ENCODE measurements at regions not wholly inside any gene's neighbourhood (a gene's known extent, or its start where the extent isn't known, plus 50 kb on each side); places are given as distances from the start of the nearest gene placed in this dataset.

DNA sequence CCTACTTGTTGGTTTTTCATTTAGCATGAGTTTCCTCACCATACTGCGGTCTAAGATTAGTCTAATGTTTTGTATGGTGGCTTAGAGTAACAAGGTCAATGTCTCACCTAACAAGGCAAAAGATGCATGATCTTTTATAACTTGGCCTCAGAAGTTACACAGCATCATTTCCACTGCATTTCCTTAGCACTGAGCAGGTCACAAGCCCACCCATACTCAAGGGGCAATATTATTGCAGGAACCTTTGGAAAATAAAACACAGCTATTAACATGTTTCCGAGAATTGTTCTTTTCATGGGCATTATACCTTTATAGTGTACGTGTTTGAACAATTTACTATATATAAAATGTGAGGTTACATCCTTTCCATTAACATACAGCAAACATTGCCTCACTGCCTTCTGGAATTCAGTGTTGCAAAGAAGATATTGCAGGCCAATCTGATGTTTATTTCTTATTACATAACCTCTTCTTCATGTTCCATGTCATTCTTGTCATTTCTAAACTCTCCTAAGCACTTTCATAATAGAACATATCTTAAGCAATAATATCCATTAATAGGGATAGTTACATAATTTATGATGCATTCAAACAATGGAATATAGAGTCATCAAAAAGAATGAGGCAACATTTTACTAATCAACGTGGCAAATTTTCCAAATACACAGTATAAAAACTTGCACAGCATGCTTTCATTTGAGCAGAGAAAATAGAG, 153.8 kb downstream of the AREG start:
- TF ChIP-seq, protein P1, sequence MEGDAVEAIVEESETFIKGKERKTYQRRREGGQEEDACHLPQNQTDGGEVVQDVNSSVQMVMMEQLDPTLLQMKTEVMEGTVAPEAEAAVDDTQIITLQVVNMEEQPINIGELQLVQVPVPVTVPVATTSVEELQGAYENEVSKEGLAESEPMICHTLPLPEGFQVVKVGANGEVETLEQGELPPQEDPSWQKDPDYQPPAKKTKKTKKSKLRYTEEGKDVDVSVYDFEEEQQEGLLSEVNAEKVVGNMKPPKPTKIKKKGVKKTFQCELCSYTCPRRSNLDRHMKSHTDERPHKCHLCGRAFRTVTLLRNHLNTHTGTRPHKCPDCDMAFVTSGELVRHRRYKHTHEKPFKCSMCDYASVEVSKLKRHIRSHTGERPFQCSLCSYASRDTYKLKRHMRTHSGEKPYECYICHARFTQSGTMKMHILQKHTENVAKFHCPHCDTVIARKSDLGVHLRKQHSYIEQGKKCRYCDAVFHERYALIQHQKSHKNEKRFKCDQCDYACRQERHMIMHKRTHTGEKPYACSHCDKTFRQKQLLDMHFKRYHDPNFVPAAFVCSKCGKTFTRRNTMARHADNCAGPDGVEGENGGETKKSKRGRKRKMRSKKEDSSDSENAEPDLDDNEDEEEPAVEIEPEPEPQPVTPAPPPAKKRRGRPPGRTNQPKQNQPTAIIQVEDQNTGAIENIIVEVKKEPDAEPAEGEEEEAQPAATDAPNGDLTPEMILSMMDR (tag by site-specific recombination; IDR thresholded peaks at IDR 0.05) = no peak
- TF ChIP-seq, protein P2, sequence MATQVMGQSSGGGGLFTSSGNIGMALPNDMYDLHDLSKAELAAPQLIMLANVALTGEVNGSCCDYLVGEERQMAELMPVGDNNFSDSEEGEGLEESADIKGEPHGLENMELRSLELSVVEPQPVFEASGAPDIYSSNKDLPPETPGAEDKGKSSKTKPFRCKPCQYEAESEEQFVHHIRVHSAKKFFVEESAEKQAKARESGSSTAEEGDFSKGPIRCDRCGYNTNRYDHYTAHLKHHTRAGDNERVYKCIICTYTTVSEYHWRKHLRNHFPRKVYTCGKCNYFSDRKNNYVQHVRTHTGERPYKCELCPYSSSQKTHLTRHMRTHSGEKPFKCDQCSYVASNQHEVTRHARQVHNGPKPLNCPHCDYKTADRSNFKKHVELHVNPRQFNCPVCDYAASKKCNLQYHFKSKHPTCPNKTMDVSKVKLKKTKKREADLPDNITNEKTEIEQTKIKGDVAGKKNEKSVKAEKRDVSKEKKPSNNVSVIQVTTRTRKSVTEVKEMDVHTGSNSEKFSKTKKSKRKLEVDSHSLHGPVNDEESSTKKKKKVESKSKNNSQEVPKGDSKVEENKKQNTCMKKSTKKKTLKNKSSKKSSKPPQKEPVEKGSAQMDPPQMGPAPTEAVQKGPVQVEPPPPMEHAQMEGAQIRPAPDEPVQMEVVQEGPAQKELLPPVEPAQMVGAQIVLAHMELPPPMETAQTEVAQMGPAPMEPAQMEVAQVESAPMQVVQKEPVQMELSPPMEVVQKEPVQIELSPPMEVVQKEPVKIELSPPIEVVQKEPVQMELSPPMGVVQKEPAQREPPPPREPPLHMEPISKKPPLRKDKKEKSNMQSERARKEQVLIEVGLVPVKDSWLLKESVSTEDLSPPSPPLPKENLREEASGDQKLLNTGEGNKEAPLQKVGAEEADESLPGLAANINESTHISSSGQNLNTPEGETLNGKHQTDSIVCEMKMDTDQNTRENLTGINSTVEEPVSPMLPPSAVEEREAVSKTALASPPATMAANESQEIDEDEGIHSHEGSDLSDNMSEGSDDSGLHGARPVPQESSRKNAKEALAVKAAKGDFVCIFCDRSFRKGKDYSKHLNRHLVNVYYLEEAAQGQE (tag by site-specific recombination; IDR thresholded peaks at IDR 0.05) = no peak
